ENCODE measurements at regions not wholly inside any gene's neighbourhood (a gene's known extent, or its start where the extent isn't known, plus 50 kb on each side); places are given as distances from the start of the nearest gene placed in this dataset.

DNA sequence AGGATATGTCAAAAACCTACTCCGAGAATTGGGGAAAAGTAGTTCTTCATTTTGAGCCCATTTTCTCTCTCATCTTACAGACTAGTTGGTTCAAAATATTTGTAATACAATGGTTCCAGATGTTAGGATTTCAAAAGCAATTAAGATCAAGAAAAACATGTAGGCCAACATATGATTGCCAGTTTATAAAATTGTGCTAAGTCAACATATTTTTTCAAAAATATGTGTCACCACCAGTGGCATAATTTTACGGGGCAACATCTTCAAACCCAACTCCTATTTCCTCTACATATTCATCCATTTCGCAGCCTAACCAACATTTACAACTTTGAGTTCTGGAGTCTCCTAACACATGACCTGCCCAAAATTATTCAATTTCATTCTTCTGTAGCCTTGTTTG is 514.5 kb upstream of the TPK1 start:
- TF ChIP-seq CTCF (IDR thresholded peaks at IDR 0.05; ENCODE audit: poor library complexity) (no peak), EZH2 (IDR thresholded peaks at IDR 0.05; ENCODE audit: borderline replicate concordance) (no peak)
